Neural crest cell (in vitro differentiated cells): ENCODE measurements at regions not wholly inside any gene's neighbourhood (a gene's known extent, or its start where the extent isn't known, plus 50 kb on each side); places are given as distances from the start of the nearest gene placed in this dataset.
"Not testable (repeated sequence)": the region's sequence is repeated elsewhere in the genome, so short reads cannot be mapped to it uniquely, and the experiment has no call there.

Experiments used
- DNase-seq: peaks from one replicate; pipeline ENCODE4 v3.0.0; 2021; ENCODE audit warnings: low read depth, mixed read lengths, low spot score
- H3K27ac Mint-ChIP-seq: one replicate; pipeline ENCODE4 v1.8.0; 2021; ENCODE audit warnings: mild to moderate bottlenecking, mixed read lengths; ENCODE audit not compliant: unreplicated experiment
- H3K27me3 Mint-ChIP-seq: 2 replicates; pipeline ENCODE4 v1.8.0; 2021; ENCODE audit warnings: low read depth, mild to moderate bottlenecking, mixed read lengths
- H3K36me3 Mint-ChIP-seq: 2 replicates; pipeline ENCODE4 v1.8.0; 2021; ENCODE audit warnings: low read depth, mild to moderate bottlenecking, mixed read lengths
- H3K4me1 Mint-ChIP-seq: 2 replicates; pipeline ENCODE4 v1.8.0; 2021; ENCODE audit warnings: mixed read lengths
- H3K4me3 Mint-ChIP-seq: one replicate; pipeline ENCODE4 v1.8.0; 2021; ENCODE audit warnings: mild to moderate bottlenecking, mixed read lengths
- H3K9me3 Mint-ChIP-seq: 2 replicates; pipeline ENCODE4 v1.8.0; 2021; ENCODE audit warnings: mixed read lengths
- CTCF ChIP-seq: fragments of 200-600 bp; sonication (generic); conservative IDR thresholded peaks from 2 replicates; pipeline ENCODE4 v1.5.0; 2021; ENCODE audit warnings: antibody characterized with exemption, mild to moderate bottlenecking

- H3K36me3 Mint-ChIP-seq = no peaks in the 10 kb centered on the region
- no peak overlapping the region for H3K27ac Mint-ChIP-seq
- H3K4me3 Mint-ChIP-seq = peak overlapping the region; percentile 70
- DNase-seq = peak; percentile 23
- no peaks in the 10 kb centered on the region for H3K9me3 Mint-ChIP-seq
- peaks cover 4% of the 10 kb centered on the region for H3K27me3 Mint-ChIP-seq
- H3K4me1 Mint-ChIP-seq = peaks cover 21% of the 10 kb centered on the region
- TF ChIP-seq CTCF = no peak
These were observed 217.9 kb downstream of the VAPA start for GRCh38 chr18:10131460-10132395.

GRCh38 chr18:10133516-10133915 lies 219.7 kb downstream of the VAPA start:
- Mint-ChIP-seq H3K4me1 (peaks cover 21% of the 10 kb centered on the region), H3K27ac (no peak overlapping the region), H3K27me3 (peaks cover 4% of the 10 kb centered on the region), H3K9me3 (peaks cover 2% of the 10 kb centered on the region), H3K4me3 (peak overlapping the region; percentile 38), H3K36me3 (no peaks in the 10 kb centered on the region)
- TF ChIP-seq CTCF = no peak
- no peak for DNase-seq

- Mint-ChIP-seq H3K4me1 (peaks cover 21% of the 10 kb centered on the region), H3K4me3 (no peak overlapping the region), H3K9me3 (peaks cover 2% of the 10 kb centered on the region), H3K36me3 (no peaks in the 10 kb centered on the region), H3K27ac (no peak overlapping the region), H3K27me3 (peaks cover 4% of the 10 kb centered on the region)
- no peak for TF ChIP-seq CTCF
- no peak for DNase-seq
These were observed 220.4 kb downstream of the VAPA start for GRCh38 chr18:10134204-10134603.

- not testable (repeated sequence) for H3K27ac Mint-ChIP-seq, H3K4me3 Mint-ChIP-seq, H3K27me3 Mint-ChIP-seq, H3K9me3 Mint-ChIP-seq, DNase-seq, H3K36me3 Mint-ChIP-seq
- peaks cover 23% of the 10 kb centered on the region for H3K4me1 Mint-ChIP-seq
These were observed 220.9 kb downstream of the VAPA start for GRCh38 chr18:10134749-10135148.

GRCh38 chr18:10135302-10135926 lies 221.6 kb downstream of the VAPA start:
- no peak for TF ChIP-seq CTCF
- Mint-ChIP-seq H3K9me3 (peaks cover 2% of the 10 kb centered on the region), H3K27me3 (peaks cover 4% of the 10 kb centered on the region), H3K27ac (no peak overlapping the region), H3K4me1 (peaks cover 30% of the 10 kb centered on the region), H3K36me3 (no peaks in the 10 kb centered on the region), H3K4me3 (no peak overlapping the region)
- no peak for DNase-seq

GRCh38 chr18:10138719-10139118 lies 224.9 kb downstream of the VAPA start:
- Mint-ChIP-seq H3K4me1 (peaks cover 32% of the 10 kb centered on the region), H3K36me3 (no peaks in the 10 kb centered on the region), H3K27ac (no peak overlapping the region), H3K4me3 (no peak overlapping the region), H3K9me3 (peaks cover 2% of the 10 kb centered on the region), H3K27me3 (no peaks in the 10 kb centered on the region)
- TF ChIP-seq CTCF = no peak
- no peak for DNase-seq
